GM21390 (cell line): ENCODE measurements at regions not wholly inside any gene's neighbourhood (a gene's known extent, or its start where the extent isn't known, plus 50 kb on each side); places are given as distances from the start of the nearest gene placed in this dataset.

Experiments used
- ATAC-seq: cut with Tn5 transposase; IDR thresholded peaks from one replicate; pipeline ENCODE4 v1.9.1; 2021; ENCODE audit not compliant: unreplicated experiment

- ATAC-seq: no peak
Measured at GRCh38 chr11:41955635-41956400, 496.4 kb upstream of the LRRC4C start.

- ATAC-seq: no peak
Measured at GRCh38 chr11:41963406-41963805, 504.0 kb upstream of the LRRC4C start.

GRCh38 chr11:41970681-41971080, 511.2 kb upstream of the LRRC4C start:
- no peak for ATAC-seq

GRCh38 chr11:41971592-41971991, 512.1 kb upstream of the LRRC4C start:
- no peak for ATAC-seq

GRCh38 chr11:41978945-41979344, 519.5 kb upstream of the LRRC4C start:
- no peak for ATAC-seq

GRCh38 chr11:41980741-41981140, 521.3 kb upstream of the LRRC4C start:
- ATAC-seq: no peak

- no peak for ATAC-seq
Measured at GRCh38 chr11:41982276-41982675, 522.8 kb upstream of the LRRC4C start.

- ATAC-seq: no peak
Measured at GRCh38 chr11:41982975-41983374, 523.5 kb upstream of the LRRC4C start.

- ATAC-seq: no peak
Measured at GRCh38 chr11:41983475-41983874, 524.0 kb upstream of the LRRC4C start.

- ATAC-seq: no peak
Measured at GRCh38 chr11:41984023-41984422, 524.6 kb upstream of the LRRC4C start.

- no peak for ATAC-seq
Measured at GRCh38 chr11:41985799-41986198, 526.3 kb upstream of the LRRC4C start.

- ATAC-seq: no peak
Measured at GRCh38 chr11:41988951-41989572, 529.6 kb upstream of the LRRC4C start.

- ATAC-seq: no peak
Measured at GRCh38 chr11:41989823-41990380, 530.5 kb upstream of the LRRC4C start.

- no peak for ATAC-seq
Measured at GRCh38 chr11:41996533-41996932, 537.1 kb upstream of the LRRC4C start.

GRCh38 chr11:41997844-41998401, 538.5 kb upstream of the LRRC4C start:
- no peak for ATAC-seq

GRCh38 chr11:41999066-41999465, 539.6 kb upstream of the LRRC4C start:
- no peak for ATAC-seq

- no peak for ATAC-seq
Measured at GRCh38 chr11:42003801-42004200, 544.3 kb upstream of the LRRC4C start.

GRCh38 chr11:42006766-42007165, 547.3 kb upstream of the LRRC4C start:
- ATAC-seq: no peak

GRCh38 chr11:42012271-42012670, 552.8 kb upstream of the LRRC4C start:
- ATAC-seq: no peak

- no peak for ATAC-seq
Measured at GRCh38 chr11:42013656-42014201, 554.3 kb upstream of the LRRC4C start.

GRCh38 chr11:42021911-42022310, 562.5 kb upstream of the LRRC4C start:
- no peak for ATAC-seq

- no peak for ATAC-seq
Measured at GRCh38 chr11:42023267-42023666, 563.8 kb upstream of the LRRC4C start.
